GM19395 (cell line): ENCODE measurements at regions not wholly inside any gene's neighbourhood (a gene's known extent, or its start where the extent isn't known, plus 50 kb on each side); places are given as distances from the start of the nearest gene placed in this dataset.

Source experiments
- ATAC-seq: cut with Tn5 transposase; IDR thresholded peaks from one replicate; pipeline ENCODE4 v1.9.1; 2021; ENCODE audit warnings: mild to moderate bottlenecking, moderate library complexity; ENCODE audit not compliant: unreplicated experiment

- ATAC-seq = no peak
Measured at GRCh38 chr11:110890995-110891394, 178.8 kb upstream of the ARHGAP20 start.

- ATAC-seq = no peak
Measured at GRCh38 chr11:110886288-110886970, 174.2 kb upstream of the ARHGAP20 start.

GRCh38 chr11:110883256-110883655 is 171.0 kb upstream of the ARHGAP20 start:
- ATAC-seq = no peak

- no peak for ATAC-seq
Measured at GRCh38 chr11:110878513-110878912, 166.3 kb upstream of the ARHGAP20 start.

- no peak for ATAC-seq
Measured at GRCh38 chr11:110874437-110875030, 162.3 kb upstream of the ARHGAP20 start.

- no peak for ATAC-seq
Measured at GRCh38 chr11:110873975-110874374, 161.7 kb upstream of the ARHGAP20 start.

GRCh38 chr11:110870816-110871522 is 158.7 kb upstream of the ARHGAP20 start:
- no peak for ATAC-seq

GRCh38 chr11:110867951-110868350 is 155.7 kb upstream of the ARHGAP20 start:
- no peak for ATAC-seq

GRCh38 chr11:110866081-110866480 is 153.8 kb upstream of the ARHGAP20 start:
- ATAC-seq = no peak

- no peak for ATAC-seq
Measured at GRCh38 chr11:110862407-110862806, 150.2 kb upstream of the ARHGAP20 start.

GRCh38 chr11:110860461-110860860 is 148.2 kb upstream of the ARHGAP20 start:
- no peak for ATAC-seq

- no peak for ATAC-seq
Measured at GRCh38 chr11:110859998-110860397, 147.8 kb upstream of the ARHGAP20 start.

GRCh38 chr11:110859240-110859840 is 147.1 kb upstream of the ARHGAP20 start:
- ATAC-seq = no peak

GRCh38 chr11:110858547-110858921 is 146.3 kb upstream of the ARHGAP20 start:
- ATAC-seq = peak; percentile 47

- peak; percentile 41 for ATAC-seq
Measured at GRCh38 chr11:110857892-110858546, 145.8 kb upstream of the ARHGAP20 start.

GRCh38 chr11:110856996-110857812 is 145.0 kb upstream of the ARHGAP20 start:
- ATAC-seq = peak; percentile 57

- no peak for ATAC-seq
Measured at GRCh38 chr11:110856340-110856739, 144.1 kb upstream of the ARHGAP20 start.

GRCh38 chr11:110855191-110855590 is 143.0 kb upstream of the ARHGAP20 start:
- no peak for ATAC-seq

GRCh38 chr11:110852921-110853490 is 140.8 kb upstream of the ARHGAP20 start:
- no peak for ATAC-seq

GRCh38 chr11:110850846-110851245 is 138.6 kb upstream of the ARHGAP20 start:
- ATAC-seq = no peak
